GM12878 (cell line): ENCODE measurements at regions not wholly inside any gene's neighbourhood (a gene's known extent, or its start where the extent isn't known, plus 50 kb on each side); places are given as distances from the start of the nearest gene placed in this dataset.

ENCODE experiments used
- ATAC-seq: fragments of 200-7000 bp; cut with Tn5 transposase; 3 replicates; pipeline ENCODE4 v1.9.1; 2020; ENCODE audit warnings: mild to moderate bottlenecking, moderate library complexity
- BruUV-seq: library from RNA; stranded (reverse); fragments of 400-500 nt; replicated peaks from 2 replicates; lab custom pipeline; 2021; lab: Mats Ljungman, UMichigan
- CTCF ChIA-PET: fragments of 300-600 bp; sonication (Branson Sonifier 250); formaldehyde crosslinking; extraction: SDS; loops from one replicate; lab custom pipeline; 2021; ENCODE audit warnings: inconsistent platforms; lab: Yijun Ruan, JAX
- POLR2A ChIA-PET: fragments of 350-600 bp; formaldehyde crosslinking; extraction: SDS; loops from one replicate; lab custom pipeline; 2021; ENCODE audit warnings: inconsistent platforms; lab: Charles Lee
- RAD21 ChIA-PET: fragments of 300-600 bp; sonication (Branson Sonifier 250); formaldehyde crosslinking; loops from one replicate; lab custom pipeline; 2023; ENCODE audit warnings: antibody characterized with exemption; ENCODE audit not compliant: unreplicated experiment; lab: Charles Lee
- SMC1A ChIA-PET: fragments of 300-600 bp; sonication (Branson Sonifier 250); formaldehyde crosslinking; loops from one replicate; lab custom pipeline; 2023; ENCODE audit not compliant: unreplicated experiment, uncharacterized antibody; lab: Charles Lee
- DNase-seq: peaks from one replicate; pipeline ENCODE4 v3.0.0-alpha.2; 2011; ENCODE audit warnings: low read depth, low spot score
- FAIRE-seq: peaks from 3 replicates; lab custom pipeline; 2011; peaks lifted over from hg19 to GRCh38; lab: Jason Lieb, UNC
- H2AFZ ChIP-seq: 2 replicates; pipeline ENCODE4 v1.6.0; 2011; ENCODE audit warnings: low read depth, low read length, control low read depth; ENCODE audit not compliant: control insufficient read depth
- H3K27ac ChIP-seq: 2 replicates; pipeline ENCODE4 v1.5.1; 2011; ENCODE audit warnings: control low read depth; ENCODE audit not compliant: control insufficient read depth, insufficient read depth
- H3K27me3 ChIP-seq, 2 experiments: replicated peaks in 1 of 2; 2 replicates each; pipeline versions ENCODE4 v1.6.0 to v1.6.1; 2011; ENCODE audit warnings: low read length in 1 of 2; ENCODE audit not compliant: control insufficient read depth in 2 of 2, insufficient read depth in 2 of 2
- H3K36me3 ChIP-seq, 2 experiments: 2 replicates each; pipeline ENCODE4 v1.5.1; 2011; ENCODE audit warnings: low read length in 1 of 2; ENCODE audit not compliant: control insufficient read depth in 2 of 2, insufficient read depth in 2 of 2
- H3K4me1 ChIP-seq: 2 replicates; pipeline ENCODE4 v1.6.1; 2011; ENCODE audit warnings: mild to moderate bottlenecking, low read length, moderate library complexity, mixed read lengths; ENCODE audit not compliant: control insufficient read depth, insufficient read depth
- H3K4me2 ChIP-seq: 2 replicates; pipeline ENCODE4 v1.6.0; 2011; ENCODE audit warnings: control low read depth; ENCODE audit not compliant: control insufficient read depth, insufficient read depth
- H3K4me3 ChIP-seq: fragments of 200-600 bp; sonication (generic); 2 replicates; pipeline ENCODE4 v1.5.1; 2016
- H3K79me2 ChIP-seq: 2 replicates; pipeline ENCODE4 v1.6.0; 2011; ENCODE audit warnings: low read length; ENCODE audit not compliant: control insufficient read depth, insufficient read depth
- H3K9ac ChIP-seq: 2 replicates; pipeline ENCODE4 v1.8.0; 2011; ENCODE audit warnings: low read length, control low read depth, mixed read lengths; ENCODE audit not compliant: control insufficient read depth, insufficient read depth
- H3K9me3 ChIP-seq: replicated peaks from 3 replicates; pipeline ENCODE4 v1.5.1; 2011; ENCODE audit warnings: mild to moderate bottlenecking, low read length; ENCODE audit not compliant: control insufficient read depth, insufficient read depth
- H4K20me1 ChIP-seq: 2 replicates; pipeline ENCODE4 v1.6.0; 2011; ENCODE audit not compliant: control insufficient read depth, insufficient read depth
- CEBPB ChIP-seq, 2 experiments: fragments of 150-350 bp in 1 of 2; IDR thresholded peaks; 2 replicates each; pipeline ENCODE4 v1.6.1; 2012 to 2014; ENCODE audit warnings: low read depth in 2 of 2, low read length in 2 of 2, borderline replicate concordance in 1 of 2, inconsistent platforms in 1 of 2
- RAD21 ChIP-seq: IDR thresholded peaks from 2 replicates; pipeline ENCODE4 v1.6.1; 2011; ENCODE audit warnings: mild to moderate bottlenecking, low read depth, low read length, moderate library complexity; ENCODE audit not compliant: insufficient read depth
- SMC3 ChIP-seq: IDR thresholded peaks from 2 replicates; pipeline ENCODE4 v1.6.1; 2011; ENCODE audit warnings: low read length, improper control_type of control experiment, borderline replicate concordance
- WGBS: methylation state at CpG from one replicate; pipeline ENCODE4 v1.1.6; 2016; ENCODE audit warnings: low lambda C conversion rate; ENCODE audit not compliant: insufficient replicate concordance, insufficient coverage; ENCODE audit errors: missing lambda C conversion rate; 5-methylcytosine and 5-hydroxymethylcytosine counted together
- in situ Hi-C: fragments of 300-500 bp; cut with MboI; formaldehyde crosslinking; loops from 9 replicates; pipeline ENCODE4 v1.14.3; 2018; ENCODE audit warnings: mixed read lengths
- intact Hi-C: fragments of 100-400 bp; cut with micrococcal nuclease; formaldehyde crosslinking; loops from one replicate; pipeline ENCODE4 v1.14.2; 2022; ENCODE audit not compliant: unreplicated experiment
- TF ChIP-seq, protein P1 (sequence below), 3 experiments: IDR thresholded peaks in 2 of 3; conservative IDR thresholded peaks in 1 of 3; 2 replicates each; pipeline ENCODE4 v1.5.1; 2011; ENCODE audit warnings: low read depth in 3 of 3, low read length in 3 of 3, mild to moderate bottlenecking in 3 of 3, control low read depth in 2 of 3, moderate library complexity in 2 of 3, inconsistent platforms in 1 of 3, mixed read lengths in 1 of 3; ENCODE audit not compliant: control insufficient read depth in 2 of 3, insufficient read depth in 1 of 3; ENCODE audit errors: extremely low read depth in 1 of 3

DNA sequence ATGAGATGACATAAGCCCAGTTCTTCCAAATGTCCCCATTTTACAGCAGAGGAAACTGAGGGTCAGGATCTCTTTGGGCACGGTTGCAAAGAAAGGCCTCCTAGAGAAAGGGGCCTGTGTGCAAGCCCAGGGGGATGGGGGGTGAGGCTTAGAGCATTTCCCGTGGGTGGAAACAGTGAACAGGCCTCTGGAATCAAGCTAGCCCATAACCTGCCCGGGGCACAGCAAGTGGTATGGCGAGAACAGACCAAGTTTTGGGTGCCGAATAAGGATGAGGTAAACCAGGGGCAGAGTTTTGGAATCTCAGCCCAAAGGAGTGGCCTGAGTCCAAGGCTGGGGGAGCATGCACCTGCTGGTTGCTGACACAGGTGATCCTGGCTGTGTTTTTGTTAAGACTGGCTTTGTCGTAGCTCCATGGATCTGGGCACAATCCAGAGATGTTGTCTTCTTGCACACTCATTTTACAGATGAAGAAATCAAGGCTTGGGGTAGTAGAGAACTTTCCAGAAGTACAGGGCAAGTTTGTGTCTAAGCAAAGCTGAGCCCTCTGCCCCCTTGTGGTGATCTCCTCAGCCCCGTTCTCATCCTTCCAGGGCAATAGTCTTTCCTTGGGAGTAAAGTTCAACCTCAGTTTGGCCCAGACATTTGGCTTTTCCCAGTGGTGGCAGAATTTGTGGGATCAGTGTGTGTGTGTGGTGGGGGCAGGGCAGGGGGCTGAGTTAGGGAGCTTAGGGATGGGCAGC is 53.5 kb upstream of the MYEOV start:
- RAD21 ChIA-PET = interaction anchor here (0.7 kb wide), 1 partner anchor 120 kb away, joined by 3 read pairs; no protein-coding TSS in a partner anchor
- SMC1A ChIA-PET = interaction anchor here (1.6 kb wide), 1 partner anchor 56 kb away, joined by 4 read pairs; no protein-coding TSS in a partner anchor
- Histone ChIP-seq H2AFZ (no peak overlapping the region), H3K27me3 (no peaks in the 10 kb centered on the region), H3K27ac (no peak overlapping the region), H3K4me1 (no peaks in the 10 kb centered on the region; the same call in 1 of the 2 replicates), H3K79me2 (no peaks in the 10 kb centered on the region), H3K4me3 (no peak overlapping the region), H3K36me3 (no peaks in the 10 kb centered on the region), H3K9ac (no peak overlapping the region), H4K20me1 (no peaks in the 10 kb centered on the region), H3K4me2 (no peak overlapping the region), H3K9me3 (peaks cover 1% of the 10 kb centered on the region; the same call in 2 of the 3 replicates)
- no TSS peak for BruUV-seq
- CTCF ChIA-PET = interaction anchor here (0.9 to 2.2 kb wide), 2 partner anchors 100 to 109 kb away, joined by 4 to 6 read pairs; no protein-coding TSS in a partner anchor
- peak; percentile 32; the same call in 1 of the 2 replicates for TF ChIP-seq RAD21
- no peak for TF ChIP-seq CEBPB (IDR thresholded peaks at IDR 0.05; ENCODE audit: borderline replicate concordance in 1 of 2, low read depth in 2 of 2, low read length in 2 of 2)
- TF ChIP-seq, protein P1, sequence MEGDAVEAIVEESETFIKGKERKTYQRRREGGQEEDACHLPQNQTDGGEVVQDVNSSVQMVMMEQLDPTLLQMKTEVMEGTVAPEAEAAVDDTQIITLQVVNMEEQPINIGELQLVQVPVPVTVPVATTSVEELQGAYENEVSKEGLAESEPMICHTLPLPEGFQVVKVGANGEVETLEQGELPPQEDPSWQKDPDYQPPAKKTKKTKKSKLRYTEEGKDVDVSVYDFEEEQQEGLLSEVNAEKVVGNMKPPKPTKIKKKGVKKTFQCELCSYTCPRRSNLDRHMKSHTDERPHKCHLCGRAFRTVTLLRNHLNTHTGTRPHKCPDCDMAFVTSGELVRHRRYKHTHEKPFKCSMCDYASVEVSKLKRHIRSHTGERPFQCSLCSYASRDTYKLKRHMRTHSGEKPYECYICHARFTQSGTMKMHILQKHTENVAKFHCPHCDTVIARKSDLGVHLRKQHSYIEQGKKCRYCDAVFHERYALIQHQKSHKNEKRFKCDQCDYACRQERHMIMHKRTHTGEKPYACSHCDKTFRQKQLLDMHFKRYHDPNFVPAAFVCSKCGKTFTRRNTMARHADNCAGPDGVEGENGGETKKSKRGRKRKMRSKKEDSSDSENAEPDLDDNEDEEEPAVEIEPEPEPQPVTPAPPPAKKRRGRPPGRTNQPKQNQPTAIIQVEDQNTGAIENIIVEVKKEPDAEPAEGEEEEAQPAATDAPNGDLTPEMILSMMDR (IDR thresholded peaks at IDR 0.05 in 2 of 3, conservative IDR thresholded peaks at IDR 0.05 in 1 of 3; ENCODE audit: control insufficient read depth in 2 of 3, extremely low read depth in 1 of 3, insufficient read depth in 1 of 3, low read depth in 3 of 3, low read length in 3 of 3) = peak in 1 of 3 experiments; percentile 29; a peak in 1 of 6 replicates
- TF ChIP-seq SMC3 = peak; percentile 11; the same call in 1 of the 2 replicates
- ATAC-seq (no peak), FAIRE-seq (no peak), DNase-seq (no peak)
- WGBS = 95% methylated on average over 7 of the region's 7 CpGs
- intact Hi-C loops = no loop called here
- POLR2A ChIA-PET = no interaction called here
- in situ Hi-C loops = no loop called here
